ENCODE measurements at regions not wholly inside any gene's neighbourhood (a gene's known extent, or its start where the extent isn't known, plus 50 kb on each side); places are given as distances from the start of the nearest gene placed in this dataset.

- TF ChIP-seq CTCF (IDR thresholded peaks at IDR 0.05) (no peak), POLR2AphosphoS5 (IDR thresholded peaks at IDR 0.05) (no peak), EP300 (IDR thresholded peaks at IDR 0.05; ENCODE audit: low read depth) (no peak), POLR2A (IDR thresholded peaks at IDR 0.05) (no peak)
- Histone ChIP-seq H3K27me3 (no peaks in the 10 kb centered on the region), H3K4me3 (no peak overlapping the region), H3K36me3 (no peaks in the 10 kb centered on the region), H3K27ac (no peak overlapping the region), H3K4me1 (peaks cover 0 to 17% (median 4%) of the 10 kb centered on the region in 4 donors), H3K9me3 (no peaks in the 10 kb centered on the region)
- 87 to 88% methylated on average over 2 to 3 of the region's 3 CpGs for WGBS, 2 donors (ENCODE audit: low coverage in 1 of 2)
- intact Hi-C loops (cut with DNase I; ENCODE audit: low total_unique reads) (no loop called here), in situ Hi-C loops (cut with MboI; ENCODE audit: low pct_ligation_motif_present in 1 of 4, low pct_unique_long_range_greater_than_20kb in 1 of 4, low sequenced_read_pairs in 3 of 4) (no loop called here)
- no peak for DNase-seq
Measured at GRCh38 chr6:108748959-108749358, 99.3 kb upstream of the ARMC2 start.

- Histone ChIP-seq H3K27ac (no peak overlapping the region), H3K36me3 (no peaks in the 10 kb centered on the region), H3K27me3 (no peaks in the 10 kb centered on the region), H3K9me3 (no peaks in the 10 kb centered on the region), H3K4me3 (no peak overlapping the region), H3K4me1 (peaks cover 0 to 21% (median 4%) of the 10 kb centered on the region in 4 donors)
- WGBS, 2 donors (ENCODE audit: low coverage in 1 of 2) = 87 to 89% methylated on average over 8 of the region's 8 CpGs
- no peak for TF ChIP-seq CTCF (IDR thresholded peaks at IDR 0.05)
- TF ChIP-seq POLR2AphosphoS5 (IDR thresholded peaks at IDR 0.05) = no peak
- TF ChIP-seq EP300 (IDR thresholded peaks at IDR 0.05; ENCODE audit: low read depth) = no peak
- TF ChIP-seq POLR2A (IDR thresholded peaks at IDR 0.05) = no peak
- DNase-seq = no peak
- in situ Hi-C loops (cut with MboI; ENCODE audit: low pct_ligation_motif_present in 1 of 4, low pct_unique_long_range_greater_than_20kb in 1 of 4, low sequenced_read_pairs in 3 of 4) (no loop called here), intact Hi-C loops (cut with DNase I; ENCODE audit: low total_unique reads) (no loop called here)
Measured at GRCh38 chr6:108750801-108751200, 97.4 kb upstream of the ARMC2 start.

- no peak for TF ChIP-seq POLR2A (IDR thresholded peaks at IDR 0.05)
- TF ChIP-seq EP300 (IDR thresholded peaks at IDR 0.05; ENCODE audit: low read depth) = no peak
- TF ChIP-seq POLR2AphosphoS5 (IDR thresholded peaks at IDR 0.05) = no peak
- TF ChIP-seq CTCF (IDR thresholded peaks at IDR 0.05) = no peak
- Histone ChIP-seq H3K4me3 (no peak overlapping the region), H3K27ac (no peak overlapping the region), H3K27me3 (no peaks in the 10 kb centered on the region), H3K4me1 (peaks cover 0 to 25% (median 4%) of the 10 kb centered on the region in 4 donors), H3K9me3 (no peaks in the 10 kb centered on the region), H3K36me3 (no peaks in the 10 kb centered on the region)
- in situ Hi-C loops (cut with MboI; ENCODE audit: low pct_ligation_motif_present in 1 of 4, low pct_unique_long_range_greater_than_20kb in 1 of 4, low sequenced_read_pairs in 3 of 4) (no loop called here), intact Hi-C loops (cut with DNase I; ENCODE audit: low total_unique reads) (no loop called here)
- whole genome bisulfite sequencing, 2 donors (ENCODE audit: low coverage in 1 of 2) = 88 to 90% methylated on average over 2 to 5 of the region's 5 CpGs
- DNase-seq = no peak
Measured at GRCh38 chr6:108751282-108751681, 96.9 kb upstream of the ARMC2 start.

- DNase-seq = no peak
- no peak overlapping the region for H3K4me3 ChIP-seq
- intact Hi-C loops (cut with DNase I; ENCODE audit: low total_unique reads) = no loop called here
- in situ Hi-C loops (cut with MboI; ENCODE audit: low pct_ligation_motif_present in 1 of 4, low pct_unique_long_range_greater_than_20kb in 1 of 4, low sequenced_read_pairs in 3 of 4) = no loop called here
- 40 to 68% methylated on average over 2 to 5 of the region's 5 CpGs for WGBS, 2 donors (ENCODE audit: low coverage in 1 of 2)
- no peaks in the 10 kb centered on the region for H3K9me3 ChIP-seq
- no peak overlapping the region for H3K27ac ChIP-seq
- H3K4me1 ChIP-seq = peaks cover 0 to 19% (median 3%) of the 10 kb centered on the region in 4 donors
- TF ChIP-seq POLR2A (IDR thresholded peaks at IDR 0.05) (no peak), CTCF (IDR thresholded peaks at IDR 0.05) (no peak), EP300 (IDR thresholded peaks at IDR 0.05; ENCODE audit: low read depth) (no peak), POLR2AphosphoS5 (IDR thresholded peaks at IDR 0.05) (no peak)
- H3K27me3 ChIP-seq = no peaks in the 10 kb centered on the region
- H3K36me3 ChIP-seq = no peaks in the 10 kb centered on the region
Measured at GRCh38 chr6:108751851-108752732, 96.1 kb upstream of the ARMC2 start.

All from transverse colon (tissue), 4 donors.